ENCODE measurements at regions not wholly inside any gene's neighbourhood (a gene's known extent, or its start where the extent isn't known, plus 50 kb on each side); places are given as distances from the start of the nearest gene placed in this dataset.

DNA sequence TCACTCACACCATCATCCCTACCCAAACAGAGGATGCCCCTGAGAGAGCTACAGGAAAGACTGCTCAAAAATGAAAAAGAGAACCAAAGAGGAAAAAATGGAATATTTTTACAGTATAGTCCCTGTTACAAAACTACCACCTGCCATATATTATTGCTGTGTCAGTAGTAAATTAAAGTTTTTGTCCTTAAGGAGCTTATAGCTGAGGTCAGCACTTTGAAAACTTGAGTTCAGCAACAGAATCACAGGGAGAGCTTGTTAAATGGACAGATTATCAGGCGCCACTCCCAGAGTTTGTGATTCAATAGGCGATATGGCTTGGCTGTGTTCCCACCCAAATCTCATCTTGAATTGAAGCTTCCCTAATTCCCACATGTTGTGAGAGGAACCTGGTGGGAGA lies 71.9 kb upstream of the FAM9A start:
- DNase-seq (ENCODE audit: insufficient read length, low spot score) = no peak
- FAIRE-seq = no peak
- TF ChIP-seq, protein P1, sequence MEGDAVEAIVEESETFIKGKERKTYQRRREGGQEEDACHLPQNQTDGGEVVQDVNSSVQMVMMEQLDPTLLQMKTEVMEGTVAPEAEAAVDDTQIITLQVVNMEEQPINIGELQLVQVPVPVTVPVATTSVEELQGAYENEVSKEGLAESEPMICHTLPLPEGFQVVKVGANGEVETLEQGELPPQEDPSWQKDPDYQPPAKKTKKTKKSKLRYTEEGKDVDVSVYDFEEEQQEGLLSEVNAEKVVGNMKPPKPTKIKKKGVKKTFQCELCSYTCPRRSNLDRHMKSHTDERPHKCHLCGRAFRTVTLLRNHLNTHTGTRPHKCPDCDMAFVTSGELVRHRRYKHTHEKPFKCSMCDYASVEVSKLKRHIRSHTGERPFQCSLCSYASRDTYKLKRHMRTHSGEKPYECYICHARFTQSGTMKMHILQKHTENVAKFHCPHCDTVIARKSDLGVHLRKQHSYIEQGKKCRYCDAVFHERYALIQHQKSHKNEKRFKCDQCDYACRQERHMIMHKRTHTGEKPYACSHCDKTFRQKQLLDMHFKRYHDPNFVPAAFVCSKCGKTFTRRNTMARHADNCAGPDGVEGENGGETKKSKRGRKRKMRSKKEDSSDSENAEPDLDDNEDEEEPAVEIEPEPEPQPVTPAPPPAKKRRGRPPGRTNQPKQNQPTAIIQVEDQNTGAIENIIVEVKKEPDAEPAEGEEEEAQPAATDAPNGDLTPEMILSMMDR (IDR thresholded peaks at IDR 0.05; ENCODE audit: insufficient read depth, missing control alignments) = no peak

DNA sequence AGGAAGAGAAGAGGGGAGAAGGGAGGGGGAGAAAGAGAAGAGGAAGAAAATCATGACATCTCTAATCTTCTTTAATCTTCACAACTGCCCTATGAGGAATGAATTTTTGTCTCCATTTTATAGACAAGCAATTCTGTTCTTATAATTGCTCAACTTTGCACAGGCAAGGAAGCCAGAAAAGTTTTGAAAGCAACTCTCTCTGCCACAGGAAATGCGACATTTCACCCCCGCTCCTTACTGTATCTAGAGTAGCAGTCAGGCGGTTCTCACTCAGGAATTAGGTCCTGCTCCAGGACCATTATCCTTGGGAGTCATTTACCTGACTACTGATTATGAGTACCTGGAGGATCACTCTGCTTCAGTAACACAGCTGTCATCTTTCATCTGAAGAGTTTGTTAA lies 69.2 kb upstream of the FAM9A start:
- FAIRE-seq = no peak
- DNase-seq (ENCODE audit: insufficient read length, low spot score) = no peak
- TF ChIP-seq, protein P1 (IDR thresholded peaks at IDR 0.05; ENCODE audit: insufficient read depth, missing control alignments) = no peak

DNA sequence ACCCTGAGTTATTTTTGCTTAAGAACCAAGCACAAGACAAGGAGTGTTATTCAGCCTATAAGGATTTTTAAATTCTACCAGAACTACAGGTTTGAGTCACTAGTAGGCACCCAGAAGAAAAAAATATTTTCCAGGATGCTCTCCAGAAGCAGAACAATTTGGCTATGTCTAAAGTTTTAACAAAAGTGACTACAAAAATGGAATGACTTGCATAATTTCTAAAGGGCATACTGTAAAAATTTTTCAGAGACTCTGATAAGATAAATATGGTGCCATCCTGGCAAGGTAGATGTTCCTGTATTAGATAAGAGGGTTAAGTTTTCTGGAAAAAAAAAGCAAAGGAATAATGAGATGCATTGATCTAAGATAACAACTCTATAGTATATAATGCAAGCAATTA lies 68.6 kb upstream of the FAM9A start:
- DNase-seq (ENCODE audit: insufficient read length, low spot score) (no peak), FAIRE-seq (no peak)
- TF ChIP-seq, protein P1 (IDR thresholded peaks at IDR 0.05; ENCODE audit: insufficient read depth, missing control alignments) = no peak

DNA sequence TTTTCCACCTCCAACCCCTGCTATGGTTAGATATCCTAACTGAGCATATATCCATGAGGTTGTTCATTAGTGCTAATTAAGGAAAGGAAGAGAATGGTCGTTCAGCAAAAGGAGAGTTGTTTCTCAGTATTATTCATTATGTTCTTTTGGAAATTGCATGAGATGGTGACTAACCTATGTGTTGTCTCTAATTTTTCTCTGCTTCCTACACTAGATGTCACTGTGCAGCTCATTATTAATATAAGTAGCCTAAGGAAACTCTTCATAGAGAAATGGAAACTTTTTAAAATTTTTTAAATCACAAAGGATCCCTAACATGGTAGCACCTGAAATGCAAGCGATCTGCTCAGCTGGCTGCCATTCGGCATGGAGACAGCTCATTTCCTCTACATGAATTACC lies 67.7 kb upstream of the FAM9A start:
- TF ChIP-seq, protein P1 (IDR thresholded peaks at IDR 0.05; ENCODE audit: insufficient read depth, missing control alignments) = peak; percentile 26
- DNase-seq (ENCODE audit: insufficient read length, low spot score) (no peak), FAIRE-seq (no peak)

DNA sequence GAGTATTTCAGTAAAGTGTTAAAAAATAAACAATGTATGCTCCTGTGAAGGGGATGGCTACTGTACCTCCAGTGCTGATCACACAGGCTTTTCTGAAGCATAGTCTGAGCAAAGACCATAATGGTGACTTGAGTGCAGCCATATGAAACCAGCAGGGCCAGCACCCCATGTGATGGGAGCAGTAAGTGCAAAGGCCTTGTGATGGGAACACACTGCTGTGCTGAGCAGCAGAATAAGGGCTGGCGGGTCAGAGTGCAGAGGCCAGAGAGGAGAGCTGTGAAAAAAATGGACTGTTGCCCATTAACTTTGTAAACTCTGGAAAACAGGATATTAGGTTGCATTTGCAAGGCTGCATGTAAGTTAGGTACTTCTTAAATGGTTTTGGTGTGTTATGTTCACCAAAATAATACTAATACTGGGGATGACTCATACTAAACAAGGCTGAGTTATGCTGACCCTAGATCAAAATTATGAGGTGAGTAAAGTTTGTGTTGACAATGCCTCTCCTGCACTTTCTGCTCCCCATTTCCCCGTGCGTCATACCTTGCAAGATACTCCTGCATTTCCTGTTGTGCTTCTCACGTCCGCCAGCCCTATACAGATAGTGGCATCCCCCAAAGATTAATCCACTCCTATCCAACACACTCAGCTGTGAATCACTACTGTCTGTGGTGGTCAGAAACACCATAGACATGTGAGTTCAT lies 67.0 kb upstream of the FAM9A start:
- DNase-seq (ENCODE audit: insufficient read length, low spot score) (no peak), FAIRE-seq (no peak)

DNA sequence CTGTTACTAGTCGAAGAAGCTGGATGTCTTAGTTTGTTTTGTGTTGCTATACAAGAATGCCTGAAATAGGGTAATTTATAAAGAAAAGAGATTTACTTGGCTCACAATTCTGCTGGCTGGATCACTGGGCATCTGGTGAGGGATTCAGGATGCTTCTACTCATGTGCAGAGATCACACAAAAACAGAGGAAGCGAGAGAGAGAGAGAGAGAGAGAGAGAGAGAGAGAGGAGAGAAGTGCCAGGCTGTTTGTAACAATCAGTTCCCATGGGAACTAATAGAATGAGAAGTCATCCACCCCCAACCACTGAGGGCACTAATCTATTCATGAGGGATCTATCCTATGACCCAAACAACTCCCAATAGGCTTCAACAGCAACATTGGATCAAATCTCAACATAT lies 66.2 kb upstream of the FAM9A start:
- TF ChIP-seq, protein P1 (IDR thresholded peaks at IDR 0.05; ENCODE audit: insufficient read depth, missing control alignments) = no peak
- DNase-seq (ENCODE audit: insufficient read length, low spot score) (no peak), FAIRE-seq (no peak)

More for the DNA sequence above, 67.0 kb upstream of the FAM9A start:
- TF ChIP-seq, protein P1 (IDR thresholded peaks at IDR 0.05; ENCODE audit: insufficient read depth, missing control alignments) = no peak

DNA sequence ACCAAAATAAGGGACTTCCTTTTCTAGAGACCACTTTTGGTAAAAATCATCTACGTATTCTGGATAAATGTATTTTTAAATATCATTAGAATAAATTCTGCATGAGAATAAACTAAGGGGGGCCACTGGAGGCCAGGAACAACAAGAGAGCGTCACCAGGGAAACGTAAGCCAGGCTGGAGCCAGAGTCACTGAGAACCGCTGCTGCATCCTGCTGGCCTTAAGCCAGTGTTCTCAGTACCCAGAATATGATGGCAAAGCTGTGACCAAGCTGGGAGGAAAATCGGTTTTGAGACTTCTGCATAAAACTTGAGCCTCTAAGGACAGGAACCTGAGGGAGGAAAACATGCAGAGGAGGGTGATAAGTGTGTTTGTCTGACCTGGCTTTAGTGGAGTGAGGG lies 63.0 kb upstream of the FAM9A start:
- DNase-seq (ENCODE audit: insufficient read length, low spot score) (no peak), FAIRE-seq (no peak)
- TF ChIP-seq, protein P1 (IDR thresholded peaks at IDR 0.05; ENCODE audit: insufficient read depth, missing control alignments) = no peak

Measured in D721Med (cell line).